NCI-H2081 (cell line): ENCODE measurements at regions not wholly inside any gene's neighbourhood (a gene's known extent, or its start where the extent isn't known, plus 50 kb on each side); places are given as distances from the start of the nearest gene placed in this dataset.

Experiments
- DNase-seq, 2 experiments: peaks; one replicate each; lab custom pipeline; 2025; lab: John Stamatoyannopoulos, UW

DNA sequence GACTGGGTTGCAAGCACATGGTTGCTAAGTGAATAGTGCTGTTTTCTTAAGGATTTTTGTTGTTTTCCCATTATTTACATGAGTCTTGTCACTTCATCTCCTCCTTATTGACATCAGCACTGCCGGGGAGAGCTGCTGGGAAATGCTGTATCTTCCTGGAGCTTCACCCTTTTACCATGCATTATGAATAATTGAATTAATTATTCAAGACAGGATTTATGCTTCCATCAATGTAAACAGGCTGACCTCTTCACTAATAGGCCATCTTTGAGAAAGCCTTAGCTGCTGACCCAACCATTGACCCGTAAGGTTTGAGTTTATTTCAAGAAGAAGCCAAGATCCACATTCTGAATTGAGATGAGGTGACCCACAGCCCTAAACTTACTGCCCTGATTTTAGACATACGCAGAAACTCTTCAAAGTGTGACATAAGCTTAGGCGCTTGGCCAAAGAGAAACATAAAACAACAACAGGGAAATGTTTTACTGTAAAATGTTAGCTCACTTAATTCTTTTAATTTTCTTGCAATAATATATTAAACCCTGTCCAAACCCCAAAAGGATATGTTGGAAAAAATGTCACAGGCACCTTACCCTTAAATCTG is 365.5 kb upstream of the SYT4 start:
- no peak for DNase-seq

DNA sequence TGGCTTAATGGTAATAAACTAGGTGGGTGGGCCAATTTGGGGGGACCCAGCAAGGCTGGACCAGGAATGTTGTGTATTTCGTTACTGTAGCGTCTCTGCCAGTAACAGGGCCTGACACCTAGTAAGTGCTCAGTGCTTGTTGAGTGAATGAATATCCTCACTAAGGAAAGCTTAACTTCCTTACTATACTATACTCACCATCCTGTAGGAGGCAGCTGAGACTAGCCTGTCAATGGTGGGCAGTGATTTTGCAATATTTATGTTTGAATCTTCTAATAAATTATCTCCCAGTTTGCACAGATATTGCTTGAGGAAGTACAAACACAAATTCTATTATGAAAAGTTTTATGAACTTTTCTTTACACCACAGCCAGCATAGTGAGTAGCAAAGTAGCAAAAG is 370.7 kb upstream of the SYT4 start:
- no peak for DNase-seq

DNA sequence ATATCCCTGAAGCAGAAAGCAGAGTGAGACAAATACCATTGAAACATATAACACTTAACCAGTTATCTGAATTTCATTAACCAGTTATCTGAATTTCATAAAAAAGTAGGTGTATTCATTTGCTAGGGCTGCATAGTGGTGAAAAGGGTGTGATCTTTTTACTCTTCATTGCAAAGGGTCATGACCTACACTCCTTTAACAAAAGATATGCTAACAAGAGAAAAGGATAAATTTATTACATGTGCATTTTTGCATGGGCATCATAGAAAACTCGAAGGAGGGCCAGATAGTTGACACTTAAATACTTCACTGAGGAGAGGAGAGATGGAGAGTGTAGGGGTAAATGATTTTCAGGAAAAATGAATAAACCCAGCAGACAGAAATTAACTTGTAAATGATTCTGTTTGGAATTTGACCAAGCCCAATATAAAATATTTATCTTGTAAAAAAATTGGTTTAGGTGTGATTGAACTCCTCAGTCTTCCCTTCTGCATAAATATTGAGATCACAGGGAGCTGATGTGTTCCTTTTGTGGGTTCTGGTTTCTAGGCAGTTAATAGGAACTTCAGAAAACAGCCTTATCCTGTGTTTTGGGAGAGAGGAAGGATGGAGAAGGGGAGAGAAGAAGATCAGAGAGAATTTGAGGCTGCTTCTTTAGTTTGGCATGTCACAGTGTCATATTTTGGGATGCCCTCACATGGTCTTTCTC is 372.5 kb upstream of the SYT4 start:
- no peak for DNase-seq

DNA sequence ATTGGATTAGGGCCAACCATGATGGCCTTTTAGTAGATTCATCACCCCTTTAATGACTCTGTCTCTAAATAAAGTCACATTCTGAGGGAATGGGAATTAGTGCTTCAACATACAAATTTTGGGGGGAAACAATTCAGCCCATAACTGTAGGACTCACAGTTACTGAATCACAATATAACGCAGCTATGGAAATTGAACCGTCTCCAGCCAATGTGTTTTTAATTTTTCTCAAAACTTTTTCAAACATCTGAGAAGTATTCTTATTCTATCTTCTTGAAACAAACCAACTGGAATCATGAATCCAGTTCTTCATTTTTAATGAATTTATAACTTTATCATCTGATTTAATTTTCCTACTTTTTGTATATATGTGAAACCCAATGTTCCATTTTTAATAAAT is 373.1 kb upstream of the SYT4 start:
- DNase-seq, result no peak

DNA sequence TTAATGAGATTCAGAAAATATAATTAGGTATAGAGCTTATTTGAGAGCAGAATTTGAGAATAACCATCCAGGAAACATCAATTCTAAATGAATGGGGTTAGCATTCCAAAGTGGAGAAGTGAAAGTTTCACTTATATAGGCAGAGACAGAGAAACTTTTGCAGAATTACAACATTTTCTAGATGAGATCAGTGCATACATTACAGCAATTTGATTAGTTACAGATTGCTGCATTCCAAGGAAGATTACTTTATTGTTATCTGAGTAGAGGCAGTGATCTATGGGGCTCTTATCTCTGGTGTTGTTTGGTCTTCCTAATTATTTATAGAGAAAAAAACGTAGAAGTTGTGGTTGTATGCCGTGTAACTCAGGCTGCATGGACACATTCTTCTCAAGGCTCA is 373.8 kb upstream of the SYT4 start:
- DNase-seq, result no peak

DNA sequence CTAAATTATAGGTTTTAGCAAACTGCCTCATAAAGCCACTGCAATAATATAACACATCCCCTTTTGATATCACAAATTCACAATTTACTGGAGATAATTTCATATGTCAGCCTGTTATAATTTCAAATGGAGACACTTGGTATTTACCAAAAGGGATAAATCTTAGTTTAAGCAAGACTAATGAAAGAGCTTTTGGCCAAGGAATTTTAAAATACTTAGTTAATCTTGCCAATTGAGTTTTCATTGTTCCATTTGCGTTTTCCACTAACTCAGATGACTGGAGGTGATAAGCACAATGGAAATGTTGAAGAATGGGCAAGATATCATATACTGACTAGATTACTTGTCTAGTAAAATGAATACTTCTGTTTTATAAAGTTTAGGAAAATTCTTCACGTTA is 379.3 kb upstream of the SYT4 start:
- no peak for DNase-seq

DNA sequence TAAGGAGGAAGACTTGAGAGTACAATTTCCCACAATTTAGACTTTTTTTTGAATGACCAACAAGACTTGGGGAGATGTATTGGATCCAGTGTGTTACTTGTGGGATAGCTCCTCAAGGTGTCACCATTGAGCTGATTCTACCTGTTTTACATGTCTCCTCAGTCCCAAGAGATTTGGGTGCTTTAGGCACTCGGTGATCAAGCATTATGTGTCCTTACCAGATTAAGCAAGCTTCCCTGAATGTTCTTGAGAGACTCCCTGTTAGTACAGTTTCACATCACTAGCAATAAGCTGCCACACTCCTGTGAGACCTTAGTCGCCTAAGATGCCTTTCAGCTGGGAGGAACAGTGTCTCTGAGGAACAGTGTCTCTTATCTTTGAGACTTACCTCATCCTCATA is 384.3 kb upstream of the SYT4 start:
- peak; percentile 48 to 77 for DNase-seq

DNA sequence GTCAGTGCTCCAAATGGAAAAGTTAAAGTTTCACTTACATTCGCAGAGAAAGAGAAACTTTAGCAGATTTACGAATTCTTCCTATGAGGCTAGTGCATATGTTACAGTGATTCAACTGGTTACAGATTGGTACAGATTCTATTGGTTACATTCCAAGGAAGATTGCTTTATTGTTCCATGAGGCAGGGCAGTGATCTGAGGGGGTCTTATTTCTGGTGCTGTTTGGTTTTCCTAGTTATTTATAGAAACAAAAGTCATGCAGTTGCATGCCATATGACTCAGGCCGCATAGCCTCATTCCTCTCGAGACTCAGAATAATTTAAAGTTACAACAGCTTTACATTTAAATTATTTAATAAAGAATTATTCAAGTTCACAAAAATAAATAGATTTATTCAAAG is 385.4 kb upstream of the SYT4 start:
- no peak for DNase-seq

DNA sequence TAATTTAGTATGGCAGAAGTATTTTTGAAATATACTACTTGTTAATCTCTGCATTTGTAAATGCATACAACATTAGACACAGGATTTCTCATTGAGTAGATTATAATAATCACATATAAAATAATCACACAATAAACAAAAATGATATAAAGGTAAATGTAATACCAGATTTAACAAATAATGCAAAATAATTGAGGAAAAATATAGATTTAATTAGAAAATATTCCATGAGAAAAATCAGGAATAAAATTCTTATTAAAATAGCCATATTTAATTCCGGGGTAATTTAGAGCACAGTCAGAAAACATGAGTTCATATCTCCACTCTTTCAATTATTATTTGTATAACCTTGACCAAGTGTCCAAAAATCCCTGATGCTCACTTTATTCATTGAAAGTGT is 385.9 kb upstream of the SYT4 start:
- no peak for DNase-seq

DNA sequence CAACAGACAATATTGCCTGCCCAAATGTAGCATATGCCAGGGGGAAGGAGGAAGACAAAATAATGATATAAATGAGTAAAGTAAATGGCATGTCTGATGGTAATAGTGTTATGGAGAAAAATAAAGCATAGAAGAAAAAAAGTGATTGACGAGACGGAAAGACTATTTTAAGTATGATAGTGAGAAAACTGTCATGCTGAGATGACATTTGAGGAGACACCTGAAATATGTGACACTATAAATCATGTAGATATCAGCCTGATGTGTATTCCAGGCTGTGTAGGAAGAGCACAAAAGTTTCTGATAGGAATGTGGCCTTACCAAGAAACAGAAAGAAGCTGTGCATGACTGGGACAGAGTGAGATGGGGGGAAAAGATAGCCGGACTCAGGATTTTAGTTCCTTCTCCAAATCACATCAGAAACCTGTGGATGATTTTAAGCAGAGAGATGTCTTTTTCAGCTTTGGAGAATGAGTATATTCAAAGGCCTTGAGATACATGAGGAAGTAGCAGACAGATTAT is 387.3 kb upstream of the SYT4 start:
- DNase-seq, result no peak

DNA sequence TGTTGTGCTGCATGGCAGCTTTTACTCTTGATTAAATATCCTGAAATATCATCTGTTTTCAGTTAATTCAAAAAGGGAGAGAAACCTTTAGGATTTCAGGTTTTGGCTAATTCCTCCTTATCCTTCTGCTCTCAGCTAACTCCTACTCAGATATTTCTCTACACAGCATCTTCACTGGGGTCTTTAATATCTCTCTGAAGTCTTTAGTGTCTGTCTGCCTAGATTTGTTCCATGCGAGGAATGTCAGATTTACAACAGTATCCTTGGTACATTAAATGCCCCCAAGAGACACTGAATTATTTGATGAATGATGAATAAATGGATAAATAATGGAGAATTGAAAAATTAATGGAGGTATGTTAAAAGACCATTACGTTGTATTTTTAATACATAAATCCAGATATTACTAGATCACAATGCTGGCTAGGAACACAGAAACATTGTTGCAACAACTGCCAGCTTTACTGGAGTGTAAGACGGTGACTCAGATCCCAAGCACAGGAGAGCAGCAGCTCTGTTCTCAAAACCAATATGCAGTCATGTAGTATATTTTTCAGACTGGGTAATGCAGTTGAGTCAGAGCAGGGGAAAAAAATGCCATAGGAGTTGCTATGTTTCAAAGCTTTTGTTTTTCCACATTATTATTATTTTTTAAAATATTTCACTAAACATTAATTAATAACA is 388.0 kb upstream of the SYT4 start:
- no peak for DNase-seq

DNA sequence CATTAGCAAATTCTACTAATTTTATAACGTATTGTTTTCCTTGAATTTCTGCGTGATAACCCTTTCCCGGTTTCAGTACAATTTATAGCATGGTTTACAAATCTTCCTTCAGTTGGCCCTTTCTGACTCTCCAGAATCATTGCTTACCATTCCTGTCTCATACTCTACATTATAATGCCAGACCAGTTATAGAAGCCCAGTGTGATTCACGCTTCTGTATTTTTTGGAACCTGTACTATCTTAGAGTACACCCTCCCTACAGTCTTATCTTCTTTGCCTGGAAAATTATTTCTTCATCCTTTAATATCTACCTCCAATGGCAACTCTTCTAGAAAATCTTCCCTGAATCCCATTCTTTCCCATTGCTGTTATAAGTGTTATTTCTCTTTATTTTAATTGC is 391.6 kb upstream of the SYT4 start:
- no peak for DNase-seq

DNA sequence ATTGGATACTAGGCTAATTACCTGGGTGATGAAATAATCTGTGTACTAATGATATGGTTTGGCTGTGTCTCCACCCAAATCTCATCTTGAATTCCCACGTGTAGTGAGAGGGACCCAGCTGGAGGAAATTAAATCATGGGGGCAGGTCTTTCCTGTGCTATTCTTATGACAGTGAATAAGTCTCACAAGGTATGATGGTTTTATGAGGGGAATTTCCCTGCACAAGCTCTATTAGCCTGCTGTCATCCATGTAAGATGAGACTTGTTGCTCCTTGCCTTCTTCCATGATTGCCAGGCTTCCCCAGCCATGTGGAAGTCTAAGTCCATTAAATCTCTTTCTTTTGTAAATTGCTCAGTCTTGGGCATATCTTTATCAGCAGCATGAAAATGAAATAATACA is 394.1 kb upstream of the SYT4 start:
- no peak for DNase-seq

DNA sequence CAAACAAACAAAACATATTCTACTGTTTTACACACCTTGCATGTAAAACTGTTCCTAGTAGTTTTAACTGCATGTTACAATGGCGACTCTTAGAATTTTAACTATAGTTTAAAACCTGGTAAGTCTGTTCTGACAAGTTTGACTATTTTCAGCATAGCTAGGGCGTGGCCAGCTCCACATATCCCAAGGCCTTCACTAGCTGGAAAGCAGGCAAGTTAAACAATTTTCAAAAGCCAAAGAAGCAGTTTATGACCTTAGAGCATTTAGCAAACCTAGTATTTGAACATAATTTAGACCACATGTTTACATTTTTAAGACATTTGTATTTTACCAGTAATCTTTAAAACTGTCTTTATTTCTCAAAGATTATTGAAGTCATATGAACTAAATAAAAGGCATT is 402.8 kb upstream of the SYT4 start:
- no peak for DNase-seq

DNA sequence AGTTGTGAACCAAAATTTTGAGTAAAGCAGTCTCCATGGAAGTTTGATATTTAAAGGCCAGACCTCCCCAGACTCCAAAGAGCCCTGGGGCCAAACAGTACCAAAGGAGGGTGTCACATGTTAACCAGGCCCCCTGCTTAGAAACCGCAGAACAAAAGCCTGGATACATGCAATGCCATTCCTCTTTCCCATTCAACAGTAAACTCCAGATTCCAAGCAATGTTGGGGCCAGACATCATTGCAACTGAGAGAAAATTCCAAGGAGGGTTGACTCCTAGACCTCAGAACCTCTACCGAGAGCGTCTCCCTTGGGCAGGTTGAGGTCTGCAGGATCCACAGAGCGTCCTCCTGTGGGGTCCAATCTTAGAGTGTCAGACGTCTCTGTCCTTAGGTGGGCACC is 404.4 kb upstream of the SYT4 start:
- no peak for DNase-seq

DNA sequence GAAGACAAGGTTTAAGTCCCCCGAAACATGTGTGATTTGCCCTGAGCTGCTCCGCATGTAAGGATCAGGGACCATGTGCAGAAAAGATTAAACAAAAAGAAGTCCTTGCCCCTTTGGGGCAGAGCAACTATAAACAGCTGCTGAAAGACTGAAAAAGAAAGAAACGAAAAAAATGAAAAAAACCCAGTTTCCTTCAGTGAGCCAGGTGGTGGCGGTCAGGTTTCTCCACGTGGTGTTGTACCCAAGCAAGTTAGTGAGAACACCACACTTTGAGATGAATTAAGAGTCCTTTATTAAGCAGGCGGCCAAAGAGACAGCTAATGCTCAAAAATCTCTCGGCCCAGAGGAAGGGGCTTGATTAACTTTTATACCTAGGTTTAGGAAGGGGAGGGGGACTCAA is 404.9 kb upstream of the SYT4 start:
- no peak for DNase-seq

DNA sequence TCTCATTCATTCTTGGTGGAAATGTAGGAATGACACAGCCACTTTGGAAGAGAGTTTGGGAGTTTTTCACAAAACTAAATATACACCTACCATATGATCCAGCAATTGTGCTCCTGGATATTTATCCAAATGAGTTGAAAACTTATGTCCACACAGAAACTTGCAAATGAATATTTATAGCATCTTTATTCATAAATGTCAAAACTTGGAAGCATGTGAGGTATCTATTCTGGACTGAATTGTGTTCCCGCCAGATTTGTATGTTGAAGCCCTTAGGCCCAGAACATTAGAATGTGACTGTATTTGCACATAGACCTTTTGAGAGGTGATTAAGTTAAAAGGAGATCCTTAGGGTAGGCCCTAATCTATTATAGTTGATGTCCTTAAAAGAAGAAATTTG is 409.4 kb upstream of the SYT4 start:
- DNase-seq, result no peak

DNA sequence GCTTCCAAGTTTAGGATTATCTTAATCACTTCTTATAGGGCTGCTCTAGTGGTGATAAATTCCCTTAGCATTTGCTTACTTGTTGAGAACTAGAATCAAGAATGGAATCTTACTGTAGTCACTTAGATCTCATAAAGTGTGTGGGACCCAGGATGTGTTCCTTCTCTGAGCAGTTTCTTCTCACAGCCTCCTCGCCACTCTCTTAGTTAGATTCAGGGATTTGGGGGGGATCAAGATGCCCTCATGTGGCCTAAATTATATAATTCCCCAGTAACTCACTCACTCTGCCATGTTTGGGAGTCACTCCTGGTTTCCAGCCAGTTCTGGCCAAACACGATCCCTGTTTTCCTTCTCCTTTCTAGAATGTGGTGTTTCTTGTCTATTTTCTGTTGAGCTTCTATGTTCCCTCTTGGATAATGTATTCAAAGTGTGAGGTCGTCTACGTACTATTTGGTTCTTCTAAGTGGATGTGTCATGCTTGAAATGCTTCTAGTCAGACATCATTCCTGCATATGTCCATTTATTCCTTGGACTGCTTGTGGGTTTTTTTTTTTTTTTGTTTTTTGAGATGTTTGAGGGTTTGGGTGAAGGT is 414.9 kb upstream of the SYT4 start:
- no peak for DNase-seq

DNA sequence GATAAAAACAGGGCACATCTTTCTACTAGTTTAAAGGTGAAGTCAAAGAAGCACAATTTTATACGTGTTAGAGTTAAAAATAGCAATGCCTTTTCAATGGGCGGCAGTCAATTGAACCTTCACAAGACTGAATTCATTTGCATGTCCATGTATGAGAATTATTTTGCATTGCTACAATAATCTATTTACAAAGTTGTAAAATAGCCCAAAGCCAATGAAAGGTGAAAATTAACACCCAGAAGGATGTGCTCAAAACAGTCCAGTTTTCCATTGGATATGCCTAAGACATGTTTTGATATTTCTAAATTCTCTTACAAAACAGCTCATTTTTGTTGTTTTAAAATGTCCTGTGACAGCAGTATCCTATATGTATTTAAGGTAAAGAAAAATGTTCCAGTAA is 425.1 kb upstream of the SYT4 start:
- DNase-seq, result no peak

DNA sequence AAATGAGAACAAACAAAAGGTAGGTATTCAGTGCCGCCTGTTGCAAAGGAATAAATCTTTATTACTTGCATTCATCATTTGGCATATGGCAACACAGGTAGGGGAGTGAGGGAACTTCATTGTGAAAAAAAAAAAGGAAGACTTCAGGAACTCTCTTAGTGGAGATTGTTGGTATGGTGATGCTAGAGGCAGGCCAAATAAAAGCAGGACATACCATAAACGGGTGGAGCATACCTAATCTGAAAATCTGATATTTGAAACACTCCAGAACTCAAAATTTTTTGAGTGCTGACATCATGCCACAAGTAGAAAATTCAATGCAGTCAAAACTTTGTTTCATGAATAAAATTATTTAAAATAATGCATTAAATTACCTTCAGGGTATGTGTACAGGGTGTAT is 425.8 kb upstream of the SYT4 start:
- no peak for DNase-seq

DNA sequence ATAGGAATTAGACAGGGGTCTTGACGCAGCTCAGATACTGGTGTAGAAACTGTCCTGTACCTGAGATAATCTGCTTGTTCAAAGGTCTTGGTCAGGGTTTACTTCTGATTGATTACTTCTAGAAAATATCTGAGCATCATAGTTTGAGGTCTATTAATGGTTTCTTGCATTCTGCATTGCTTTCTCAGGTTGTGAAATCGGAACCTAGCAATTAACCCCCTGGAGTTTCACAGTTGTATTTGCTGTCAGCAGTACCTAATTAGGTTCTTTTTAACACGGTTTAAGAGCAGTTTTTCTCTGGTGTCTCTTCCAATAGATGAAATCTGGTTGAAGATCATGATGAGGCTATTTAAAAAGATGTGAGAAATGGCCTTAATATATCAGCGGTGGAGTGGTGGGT is 428.6 kb upstream of the SYT4 start:
- DNase-seq, result peak; percentile 14 to 51

DNA sequence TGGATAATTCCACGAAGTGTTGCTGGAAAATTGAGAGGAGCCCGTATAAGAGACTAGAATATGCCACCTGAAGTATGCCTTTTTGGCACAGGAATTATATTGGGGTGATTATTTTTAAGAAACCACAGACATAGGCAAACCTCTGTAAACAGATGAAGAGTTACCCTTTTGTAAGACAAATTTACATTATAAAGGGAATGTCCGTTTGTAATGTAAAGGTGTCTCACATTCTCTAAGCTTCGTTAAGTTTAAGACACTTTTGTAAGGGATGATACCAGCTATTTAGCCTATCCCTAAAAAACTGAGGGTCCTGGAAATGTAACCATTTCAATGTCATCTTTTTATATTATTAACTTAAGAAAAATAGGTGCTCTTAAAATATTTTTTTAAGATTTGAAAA is 432.8 kb upstream of the SYT4 start:
- no peak for DNase-seq

DNA sequence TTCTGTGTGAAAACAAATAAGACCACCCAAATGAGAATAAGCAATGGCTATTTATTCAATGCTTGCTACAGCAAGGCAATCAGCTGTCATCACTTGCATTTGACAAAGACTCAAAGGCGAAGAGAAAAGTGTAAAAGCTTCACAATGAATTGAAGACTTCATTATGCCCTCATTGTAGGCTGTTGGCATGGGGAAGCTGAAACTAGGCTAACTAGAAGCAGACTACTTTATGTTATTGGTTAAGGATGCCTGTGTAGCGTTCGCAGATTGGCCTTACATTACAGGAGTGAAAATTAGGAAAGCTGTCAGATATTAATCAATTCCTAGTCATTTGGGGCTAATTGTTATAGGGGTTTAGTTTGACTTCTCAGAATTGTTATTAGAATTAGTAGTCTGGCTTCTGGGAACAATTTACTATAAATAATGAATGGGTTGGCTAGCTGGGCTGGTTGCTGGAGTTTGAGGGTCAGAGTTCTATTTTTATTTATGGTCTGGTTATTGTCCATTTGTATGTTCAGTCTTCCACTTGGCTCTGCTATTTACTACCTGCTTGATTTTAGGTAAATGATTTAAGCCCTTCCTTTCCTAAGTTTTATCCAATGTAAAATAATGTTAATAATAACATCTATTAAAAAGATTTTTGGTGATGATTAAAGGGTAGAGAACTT is 437.2 kb upstream of the SYT4 start:
- no peak for DNase-seq
